ENCODE measurements at regions not wholly inside any gene's neighbourhood (a gene's known extent, or its start where the extent isn't known, plus 50 kb on each side); places are given as distances from the start of the nearest gene placed in this dataset.
"Not testable (repeated sequence)": the region's sequence is repeated elsewhere in the genome, so short reads cannot be mapped to it uniquely, and the experiment has no call there.

- DNase-seq: peak; percentile 84
Observed at GRCh38 chr18:51537487-51537886, 340.0 kb upstream of the MEX3C start.

GRCh38 chr18:51540562-51540961 lies 343.1 kb upstream of the MEX3C start:
- no peak for DNase-seq

DNA sequence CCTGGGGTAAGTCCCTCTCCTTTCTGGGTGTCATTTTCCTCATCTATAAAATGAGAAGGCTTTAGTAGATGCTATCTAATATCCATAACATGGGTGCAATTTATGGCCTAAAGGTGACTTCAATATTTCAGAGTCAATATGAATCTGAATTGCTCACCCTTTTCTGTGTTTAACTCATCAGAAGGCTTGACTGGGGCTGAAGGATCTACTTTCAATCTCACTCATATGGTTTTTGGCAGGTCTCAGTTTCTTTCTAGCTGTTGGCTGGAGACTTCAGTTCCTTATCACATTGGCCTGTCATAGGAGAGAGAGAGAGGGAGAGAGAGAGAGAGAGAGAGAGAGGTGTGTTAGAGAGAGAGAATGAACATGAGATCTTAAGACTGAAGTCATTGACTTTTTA lies 343.7 kb upstream of the MEX3C start:
- DNase-seq: no peak

GRCh38 chr18:51543658-51544155 lies 346.2 kb upstream of the MEX3C start:
- DNase-seq: no peak

GRCh38 chr18:51545446-51545845 lies 348.0 kb upstream of the MEX3C start:
- DNase-seq: no peak

DNA sequence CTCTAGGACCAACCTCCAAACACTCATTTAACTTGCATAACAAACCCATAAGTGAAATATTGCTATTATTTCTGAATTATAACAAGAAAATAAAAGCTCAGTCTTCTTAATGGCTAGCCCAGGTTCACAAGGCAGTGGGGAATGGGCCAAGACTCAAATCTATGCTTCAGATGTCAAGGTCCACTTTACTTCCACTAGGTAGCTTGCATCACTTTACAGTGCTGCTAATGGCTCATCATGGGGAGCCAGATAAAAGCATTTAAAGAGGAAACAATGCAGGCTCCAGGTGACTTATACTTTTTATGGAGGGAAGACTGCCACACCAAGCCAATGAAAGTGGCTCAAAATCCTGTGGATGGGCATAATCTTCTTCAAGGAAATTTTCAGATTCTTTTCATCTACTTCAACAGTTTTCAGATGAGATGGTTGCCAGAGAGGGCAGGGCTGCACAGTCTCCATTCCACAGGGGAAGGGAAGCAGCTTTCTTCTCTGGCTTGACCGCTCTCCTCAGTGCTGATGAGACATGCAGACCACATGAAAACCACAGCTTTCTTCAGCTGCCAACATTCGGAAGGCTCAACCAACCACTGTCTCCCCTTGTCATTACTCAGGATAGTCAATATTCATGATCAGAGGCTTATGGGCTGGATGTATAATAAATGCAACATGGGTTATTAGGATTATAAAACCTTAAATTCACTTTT lies 361.9 kb upstream of the MEX3C start:
- no peak for DNase-seq

- DNase-seq: no peak
Observed at GRCh38 chr18:51559902-51560287, 362.4 kb upstream of the MEX3C start.

DNA sequence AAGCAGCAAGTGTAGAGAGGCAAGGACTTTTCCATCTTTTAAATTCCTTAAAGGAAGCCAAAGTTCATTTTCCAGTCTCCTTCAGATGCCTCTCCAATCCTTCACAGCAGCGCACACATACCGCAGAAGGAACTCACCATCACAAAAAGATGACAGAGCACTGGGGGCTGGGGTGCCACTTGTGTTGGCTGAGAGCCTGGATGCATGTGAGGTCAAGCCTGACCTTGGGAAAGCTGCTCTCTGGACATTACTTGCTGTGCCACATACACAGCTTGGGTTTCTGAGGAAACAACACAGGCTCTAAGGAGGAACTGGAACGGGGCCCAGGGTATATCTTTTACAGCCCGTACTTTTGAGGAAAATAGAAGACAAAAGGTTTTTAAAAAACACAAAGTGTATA lies 364.3 kb upstream of the MEX3C start:
- DNase-seq: no peak

- DNase-seq: no peak
Observed at GRCh38 chr18:51562866-51563265, 365.4 kb upstream of the MEX3C start.

GRCh38 chr18:51563396-51563795 lies 365.9 kb upstream of the MEX3C start:
- no peak for DNase-seq

GRCh38 chr18:51568151-51568550 lies 370.7 kb upstream of the MEX3C start:
- no peak for DNase-seq

- no peak for DNase-seq
Observed at GRCh38 chr18:51569153-51569552, 371.7 kb upstream of the MEX3C start.

- DNase-seq: no peak
Observed at GRCh38 chr18:51569561-51569960, 372.1 kb upstream of the MEX3C start.

- DNase-seq: not testable (repeated sequence)
Observed at GRCh38 chr18:51570071-51570470, 372.6 kb upstream of the MEX3C start.

DNA sequence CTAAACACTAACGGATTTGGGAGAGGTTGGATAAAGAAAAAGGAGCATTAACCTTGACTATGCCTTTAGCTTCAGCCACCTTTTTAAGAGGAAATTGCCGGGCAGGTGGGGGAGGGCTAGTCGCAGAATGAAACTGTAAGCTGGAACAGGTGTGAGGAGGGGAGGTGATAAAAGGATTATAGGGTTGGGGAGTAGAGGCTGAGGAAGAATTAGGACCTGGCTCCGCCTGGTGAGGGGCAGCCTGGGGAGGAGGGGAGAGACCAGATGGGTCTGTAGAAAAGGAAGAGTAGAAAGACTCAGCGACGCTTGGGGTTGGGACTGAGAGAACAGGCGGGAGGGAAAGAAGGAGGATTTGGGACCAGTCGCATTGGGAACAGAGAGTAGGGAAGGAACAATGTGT lies 376.4 kb upstream of the MEX3C start:
- not testable (repeated sequence) for DNase-seq

- no peak for DNase-seq
Observed at GRCh38 chr18:51575171-51575570, 377.7 kb upstream of the MEX3C start.

DNA sequence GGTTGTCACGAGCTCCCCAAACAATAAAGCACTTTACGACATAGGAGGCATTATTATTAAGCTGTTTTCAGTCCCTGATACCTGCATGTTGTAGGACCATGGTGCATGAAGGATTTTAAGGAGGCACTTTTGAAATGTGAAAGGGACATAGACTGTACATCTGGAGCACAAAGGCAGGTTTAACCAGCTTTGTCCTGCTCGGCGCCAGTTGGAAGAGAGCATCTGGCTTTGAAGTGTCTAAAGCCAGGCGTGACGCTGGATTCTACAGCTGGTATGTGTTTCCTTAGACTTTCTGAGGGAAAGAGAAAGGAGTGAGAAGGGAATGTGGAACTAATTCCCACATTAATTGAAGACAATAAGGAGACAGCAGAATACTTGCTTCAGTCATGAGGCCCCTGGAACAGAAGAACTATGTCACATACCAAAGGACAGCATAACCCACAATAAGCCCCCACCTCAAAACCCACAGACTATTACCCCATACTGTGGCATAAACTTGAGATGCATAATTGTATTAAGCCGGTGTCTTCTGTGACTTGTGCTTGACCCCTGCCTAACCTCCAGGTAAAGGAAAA lies 381.0 kb upstream of the MEX3C start:
- DNase-seq: no peak

DNA sequence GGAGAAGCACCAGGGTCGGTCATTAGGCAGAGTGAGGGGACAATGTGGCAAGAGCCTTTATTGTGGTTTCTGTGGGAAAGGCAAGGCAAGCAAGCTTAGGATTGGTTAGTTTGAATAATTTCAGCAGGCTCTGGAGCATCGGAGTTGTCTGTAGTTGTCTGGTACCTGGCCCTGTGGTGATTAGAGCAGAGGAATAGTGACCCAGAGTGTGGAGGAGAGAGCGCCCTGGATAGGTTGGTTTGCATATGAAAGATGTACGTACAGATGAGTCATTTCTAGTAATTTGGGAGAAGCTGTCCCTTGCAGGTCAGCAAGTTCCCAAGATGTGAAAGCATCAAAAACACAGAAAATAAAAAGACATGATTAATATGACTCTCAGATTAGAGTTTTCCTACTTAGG lies 383.1 kb upstream of the MEX3C start:
- no peak for DNase-seq

GRCh38 chr18:51582551-51582950 lies 385.1 kb upstream of the MEX3C start:
- DNase-seq: no peak

DNA sequence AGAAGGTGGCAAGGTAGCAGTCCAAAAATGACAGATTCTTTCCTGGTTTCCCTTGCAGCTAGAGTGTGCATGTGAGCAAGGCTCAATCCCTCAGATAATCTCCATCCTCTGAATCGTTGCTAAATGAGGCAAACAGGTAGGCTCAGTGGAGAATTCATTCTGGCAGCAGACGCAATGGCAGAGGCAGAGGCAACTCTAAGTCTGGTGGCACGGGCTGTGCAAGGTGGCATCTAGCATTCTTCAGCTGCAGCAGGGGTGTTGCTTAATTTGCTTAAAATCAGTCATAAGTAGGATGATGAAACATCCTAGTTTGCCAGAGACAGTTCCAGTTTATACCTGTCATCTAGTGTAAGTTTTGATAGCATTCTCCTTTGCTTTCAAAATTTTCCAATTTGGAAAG lies 391.1 kb upstream of the MEX3C start:
- DNase-seq: no peak

- no peak for DNase-seq
Observed at GRCh38 chr18:51593931-51594330, 396.4 kb upstream of the MEX3C start.

- no peak for DNase-seq
Observed at GRCh38 chr18:51603111-51603510, 405.6 kb upstream of the MEX3C start.

DNA sequence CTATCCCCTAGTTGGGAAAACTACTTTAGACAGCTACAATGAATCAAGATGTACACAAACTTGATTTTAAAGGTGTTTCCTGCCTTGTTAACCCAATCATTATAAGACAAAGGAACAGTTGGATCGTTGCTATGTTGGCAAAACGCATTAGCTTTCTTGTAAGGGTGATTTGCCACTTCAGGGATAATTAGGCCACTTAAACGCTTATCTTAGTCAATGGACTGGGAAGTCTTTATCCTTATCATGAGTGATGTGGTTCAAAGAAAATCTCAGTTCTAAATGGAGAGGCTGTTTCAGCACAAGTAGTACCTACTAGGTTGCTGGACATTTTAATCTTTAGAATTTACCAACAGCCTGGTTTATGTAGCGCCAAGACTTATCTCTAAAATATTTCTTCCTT lies 406.1 kb upstream of the MEX3C start:
- no peak for DNase-seq

- no peak for DNase-seq
Observed at GRCh38 chr18:51610481-51610880, 413.0 kb upstream of the MEX3C start.

- DNase-seq: no peak
Observed at GRCh38 chr18:51611326-51611725, 413.8 kb upstream of the MEX3C start.

All from NCI-H526 treated with DMSO at 0.1 percent for 48 hours (cell line).